Neural cell (in vitro differentiated cells): ENCODE measurements at regions not wholly inside any gene's neighbourhood (a gene's known extent, or its start where the extent isn't known, plus 50 kb on each side); places are given as distances from the start of the nearest gene placed in this dataset.

ENCODE experiments used
- H2AFZ ChIP-seq: fragments of 200-600, 300-800 bp; sonication (generic), shearing (Covaris generic); 2 replicates; pipeline ENCODE4 v1.6.0; 2014; ENCODE audit warnings: low read depth, mild to moderate bottlenecking, antibody characterized with exemption, low read length, moderate library complexity
- H3F3A ChIP-seq: fragments of 200-600 bp; shearing (Covaris generic); 2 replicates; pipeline ENCODE4 v1.6.1; 2016; ENCODE audit warnings: mild to moderate bottlenecking, moderate library complexity, mixed read lengths, antibody characterized with exemption, low read length; ENCODE audit not compliant: insufficient read depth, poor library complexity, severe bottlenecking
- H3K27ac ChIP-seq: fragments of 200-600, 300-800 bp; sonication (generic), shearing (Covaris generic); 2 replicates; pipeline ENCODE4 v1.5.1; 2014; ENCODE audit warnings: mild to moderate bottlenecking, low read length, moderate library complexity
- H3K27me3 ChIP-seq: fragments of 300-800, 200-600 bp; sonication (generic), shearing (Covaris generic); 2 replicates; pipeline ENCODE4 v1.6.0; 2014; ENCODE audit warnings: mild to moderate bottlenecking, low read depth, low read length, moderate library complexity; ENCODE audit not compliant: insufficient read depth
- H3K36me3 ChIP-seq: fragments of 300-800, 200-600 bp; sonication (generic), shearing (Covaris generic); 2 replicates; pipeline ENCODE4 v1.5.1; 2014; ENCODE audit warnings: mild to moderate bottlenecking, antibody characterized with exemption, low read length, moderate library complexity; ENCODE audit not compliant: insufficient read depth
- H3K4me2 ChIP-seq: fragments of 300-800, 200-600 bp; sonication (generic), shearing (Covaris generic); 2 replicates; pipeline ENCODE4 v1.6.0; 2014; ENCODE audit warnings: mild to moderate bottlenecking, low read length
- H3K4me3 ChIP-seq: fragments of 300-800, 200-600 bp; sonication (generic), shearing (Covaris generic); 2 replicates; pipeline ENCODE4 v1.5.1; 2014; ENCODE audit warnings: mild to moderate bottlenecking, low read length, moderate library complexity
- H3K79me2 ChIP-seq: fragments of 200-600 bp; shearing (Covaris generic); replicated peaks from 2 replicates; pipeline ENCODE4 v1.6.0; 2014; ENCODE audit warnings: mild to moderate bottlenecking, low read length, moderate library complexity; ENCODE audit not compliant: insufficient read depth
- H3K9ac ChIP-seq: fragments of 300-800, 200-600 bp; sonication (generic), shearing (Covaris generic); 2 replicates; pipeline ENCODE4 v1.6.1; 2016; ENCODE audit warnings: mild to moderate bottlenecking, low read length, mixed read lengths
- H3K9me2 ChIP-seq: fragments of 200-600 bp; shearing (Covaris generic); 2 replicates; pipeline ENCODE4 v1.6.1; 2016; ENCODE audit warnings: mild to moderate bottlenecking, low read length, mixed read lengths; ENCODE audit not compliant: insufficient read depth
- H3K9me3 ChIP-seq: fragments of 200-600, 300-800 bp; sonication (generic), shearing (Covaris generic); 2 replicates; pipeline ENCODE4 v1.6.1; 2016; ENCODE audit warnings: mild to moderate bottlenecking, mixed run types, low read length, moderate library complexity, mixed read lengths
- H4K20me1 ChIP-seq: fragments of 200-600 bp; shearing (Covaris generic); 2 replicates; pipeline ENCODE4 v1.6.1; 2016; ENCODE audit warnings: mild to moderate bottlenecking, mixed run types; ENCODE audit not compliant: insufficient read depth
- EP300 ChIP-seq: fragments of 450-650 bp; conservative IDR thresholded peaks from 2 replicates; pipeline ENCODE4 v1.6.1; 2014; ENCODE audit warnings: antibody characterized with exemption, mild to moderate bottlenecking, moderate library complexity; ENCODE audit not compliant: poor library complexity, severe bottlenecking
- EZH2 ChIP-seq: fragments of 200-600, 300-800 bp; shearing (Covaris generic), sonication (generic); IDR thresholded peaks from 2 replicates; pipeline ENCODE4 v1.6.1; 2014; ENCODE audit warnings: antibody characterized with exemption, low read length, borderline replicate concordance, mild to moderate bottlenecking; ENCODE audit not compliant: insufficient read depth, poor library complexity, severe bottlenecking
- MXI1 ChIP-seq: fragments of 450-650 bp; conservative IDR thresholded peaks from 2 replicates; pipeline ENCODE4 v1.6.1; 2014; ENCODE audit warnings: antibody characterized with exemption, mild to moderate bottlenecking; ENCODE audit not compliant: poor library complexity, severe bottlenecking
- POLR2AphosphoS5 ChIP-seq: IDR thresholded peaks from 2 replicates; pipeline ENCODE4 v1.6.1; 2012
- RAD21 ChIP-seq: fragments of 450-650 bp; conservative IDR thresholded peaks from 2 replicates; pipeline ENCODE4 v1.6.1; 2014; ENCODE audit warnings: antibody characterized with exemption, mild to moderate bottlenecking, moderate library complexity
- SMC3 ChIP-seq: fragments of 450-650 bp; conservative IDR thresholded peaks from 2 replicates; pipeline ENCODE4 v1.6.1; 2014; ENCODE audit warnings: antibody characterized with exemption, mild to moderate bottlenecking, moderate library complexity; ENCODE audit not compliant: poor library complexity
- TAF1 ChIP-seq: IDR thresholded peaks from 2 replicates; pipeline ENCODE4 v1.6.1; 2012; ENCODE audit warnings: low read depth
- TF ChIP-seq, protein P1 (sequence below): IDR thresholded peaks from 2 replicates; pipeline ENCODE4 v1.6.1; 2012; ENCODE audit warnings: borderline replicate concordance
- TF ChIP-seq, protein P2 (sequence below): fragments of 450-650 bp; IDR thresholded peaks from 2 replicates; pipeline ENCODE4 v1.5.1; 2014; ENCODE audit warnings: antibody characterized with exemption, mild to moderate bottlenecking, moderate library complexity; ENCODE audit not compliant: poor library complexity, severe bottlenecking

DNA sequence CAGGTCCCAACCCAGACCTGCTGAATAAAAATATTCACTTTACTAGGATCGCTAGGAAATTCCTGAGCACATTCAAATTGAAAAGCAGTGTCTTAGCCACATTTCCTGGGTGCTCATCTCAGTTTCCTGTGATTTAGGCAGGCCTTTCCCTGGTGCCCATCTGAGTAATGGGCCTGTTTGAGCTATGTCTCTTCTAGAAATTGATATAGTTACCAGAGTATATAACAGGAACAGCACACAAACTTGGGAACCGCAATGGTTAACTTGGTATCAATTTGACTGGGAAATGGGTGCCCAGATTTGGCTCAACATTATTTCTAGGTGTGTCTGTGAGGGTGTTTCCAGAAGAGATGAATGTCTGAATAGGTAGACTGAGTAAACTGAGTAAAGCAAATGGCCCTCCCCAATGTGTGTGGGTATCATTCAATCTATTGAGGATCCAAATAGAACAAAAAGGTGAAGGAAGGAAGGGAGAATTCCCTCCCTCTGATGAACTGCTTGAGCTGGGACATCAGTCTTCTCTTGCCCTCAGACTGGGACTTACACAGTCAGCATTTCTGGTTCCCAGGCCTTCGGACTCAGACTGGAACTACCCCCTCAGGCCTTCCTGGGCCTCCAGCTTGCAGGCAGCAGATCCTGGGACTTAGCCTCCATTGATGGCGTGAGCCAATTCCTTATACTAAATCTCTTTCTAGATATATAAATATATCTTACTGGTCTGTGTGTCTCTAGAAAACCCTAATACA, 99.1 kb downstream of the CCDC71L start:
- Histone ChIP-seq H3K4me2 (no peak overlapping the region), H3K9me2 (no peaks in the 10 kb centered on the region), H4K20me1 (no peaks in the 10 kb centered on the region), H3K4me3 (no peak overlapping the region), H3K79me2 (no peaks in the 10 kb centered on the region), H3K27ac (no peak overlapping the region), H3K36me3 (no peaks in the 10 kb centered on the region), H3K9me3 (no peaks in the 10 kb centered on the region), H3F3A (no peaks in the 10 kb centered on the region), H3K27me3 (no peaks in the 10 kb centered on the region), H3K9ac (no peak overlapping the region), H2AFZ (no peak overlapping the region)
- TF ChIP-seq SMC3, result no peak
- no peak for TF ChIP-seq TAF1
- no peak for TF ChIP-seq RAD21
- TF ChIP-seq EZH2, result no peak
- TF ChIP-seq POLR2AphosphoS5, result no peak
- TF ChIP-seq, protein P1, sequence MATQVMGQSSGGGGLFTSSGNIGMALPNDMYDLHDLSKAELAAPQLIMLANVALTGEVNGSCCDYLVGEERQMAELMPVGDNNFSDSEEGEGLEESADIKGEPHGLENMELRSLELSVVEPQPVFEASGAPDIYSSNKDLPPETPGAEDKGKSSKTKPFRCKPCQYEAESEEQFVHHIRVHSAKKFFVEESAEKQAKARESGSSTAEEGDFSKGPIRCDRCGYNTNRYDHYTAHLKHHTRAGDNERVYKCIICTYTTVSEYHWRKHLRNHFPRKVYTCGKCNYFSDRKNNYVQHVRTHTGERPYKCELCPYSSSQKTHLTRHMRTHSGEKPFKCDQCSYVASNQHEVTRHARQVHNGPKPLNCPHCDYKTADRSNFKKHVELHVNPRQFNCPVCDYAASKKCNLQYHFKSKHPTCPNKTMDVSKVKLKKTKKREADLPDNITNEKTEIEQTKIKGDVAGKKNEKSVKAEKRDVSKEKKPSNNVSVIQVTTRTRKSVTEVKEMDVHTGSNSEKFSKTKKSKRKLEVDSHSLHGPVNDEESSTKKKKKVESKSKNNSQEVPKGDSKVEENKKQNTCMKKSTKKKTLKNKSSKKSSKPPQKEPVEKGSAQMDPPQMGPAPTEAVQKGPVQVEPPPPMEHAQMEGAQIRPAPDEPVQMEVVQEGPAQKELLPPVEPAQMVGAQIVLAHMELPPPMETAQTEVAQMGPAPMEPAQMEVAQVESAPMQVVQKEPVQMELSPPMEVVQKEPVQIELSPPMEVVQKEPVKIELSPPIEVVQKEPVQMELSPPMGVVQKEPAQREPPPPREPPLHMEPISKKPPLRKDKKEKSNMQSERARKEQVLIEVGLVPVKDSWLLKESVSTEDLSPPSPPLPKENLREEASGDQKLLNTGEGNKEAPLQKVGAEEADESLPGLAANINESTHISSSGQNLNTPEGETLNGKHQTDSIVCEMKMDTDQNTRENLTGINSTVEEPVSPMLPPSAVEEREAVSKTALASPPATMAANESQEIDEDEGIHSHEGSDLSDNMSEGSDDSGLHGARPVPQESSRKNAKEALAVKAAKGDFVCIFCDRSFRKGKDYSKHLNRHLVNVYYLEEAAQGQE, result no peak
- TF ChIP-seq EP300, result no peak

DNA sequence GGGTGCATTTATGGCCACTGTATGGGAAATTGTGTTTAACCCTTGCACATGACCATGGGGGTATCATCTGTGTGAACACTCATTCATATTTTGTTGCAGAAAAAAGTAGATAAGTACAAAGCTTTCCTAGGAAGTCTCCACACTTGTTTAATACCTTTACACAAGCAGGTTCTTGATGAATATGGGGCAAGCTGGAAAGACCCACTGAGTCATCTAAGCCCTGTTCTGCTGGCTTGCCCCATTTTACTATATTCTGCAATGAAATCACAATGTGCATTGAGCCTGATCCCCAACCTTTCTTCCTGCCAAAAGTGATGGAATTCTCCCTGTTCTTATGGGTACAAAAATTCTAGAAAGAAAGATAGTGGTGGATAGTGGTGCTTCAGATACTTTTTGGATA, 99.8 kb downstream of the CCDC71L start:
- H3K79me2 ChIP-seq, result no peaks in the 10 kb centered on the region
- no peak overlapping the region for H3K4me2 ChIP-seq
- H3K27me3 ChIP-seq, result no peaks in the 10 kb centered on the region
- no peak overlapping the region for H3K4me3 ChIP-seq
- H3K27ac ChIP-seq, result no peak overlapping the region
- H3K9me3 ChIP-seq, result no peaks in the 10 kb centered on the region
- no peaks in the 10 kb centered on the region for H3K9me2 ChIP-seq
- no peaks in the 10 kb centered on the region for H3K36me3 ChIP-seq
- H3K9ac ChIP-seq, result no peak overlapping the region
- H2AFZ ChIP-seq, result no peak overlapping the region
- no peak for TF ChIP-seq SMC3
- TF ChIP-seq, protein P2, sequence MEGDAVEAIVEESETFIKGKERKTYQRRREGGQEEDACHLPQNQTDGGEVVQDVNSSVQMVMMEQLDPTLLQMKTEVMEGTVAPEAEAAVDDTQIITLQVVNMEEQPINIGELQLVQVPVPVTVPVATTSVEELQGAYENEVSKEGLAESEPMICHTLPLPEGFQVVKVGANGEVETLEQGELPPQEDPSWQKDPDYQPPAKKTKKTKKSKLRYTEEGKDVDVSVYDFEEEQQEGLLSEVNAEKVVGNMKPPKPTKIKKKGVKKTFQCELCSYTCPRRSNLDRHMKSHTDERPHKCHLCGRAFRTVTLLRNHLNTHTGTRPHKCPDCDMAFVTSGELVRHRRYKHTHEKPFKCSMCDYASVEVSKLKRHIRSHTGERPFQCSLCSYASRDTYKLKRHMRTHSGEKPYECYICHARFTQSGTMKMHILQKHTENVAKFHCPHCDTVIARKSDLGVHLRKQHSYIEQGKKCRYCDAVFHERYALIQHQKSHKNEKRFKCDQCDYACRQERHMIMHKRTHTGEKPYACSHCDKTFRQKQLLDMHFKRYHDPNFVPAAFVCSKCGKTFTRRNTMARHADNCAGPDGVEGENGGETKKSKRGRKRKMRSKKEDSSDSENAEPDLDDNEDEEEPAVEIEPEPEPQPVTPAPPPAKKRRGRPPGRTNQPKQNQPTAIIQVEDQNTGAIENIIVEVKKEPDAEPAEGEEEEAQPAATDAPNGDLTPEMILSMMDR, result no peak
- no peak for TF ChIP-seq RAD21
- TF ChIP-seq MXI1, result no peak
- TF ChIP-seq EP300, result no peak
- TF ChIP-seq, protein P1, result no peak
- TF ChIP-seq EZH2, result no peak
- TF ChIP-seq POLR2AphosphoS5, result no peak
- no peak for TF ChIP-seq TAF1
- H4K20me1 ChIP-seq, result no peaks in the 10 kb centered on the region
- H3F3A ChIP-seq, result no peaks in the 10 kb centered on the region
